Heart right ventricle (tissue), 16 donors: ENCODE measurements at regions not wholly inside any gene's neighbourhood (a gene's known extent, or its start where the extent isn't known, plus 50 kb on each side); places are given as distances from the start of the nearest gene placed in this dataset.

Experiments
- ATAC-seq, 8 donors: fragments of 200-7000 bp; cut with Tn5 transposase; one replicate each; pipeline ENCODE4 v1.9.1; 2020; ENCODE audit warnings: mild to moderate bottlenecking in 8 of 8, moderate library complexity in 8 of 8, moderate number of reproducible peaks in 1 of 8
- DNase-seq, 2 donors: peaks; one replicate each; pipeline ENCODE4 v3.0.0-alpha.2; 2020
- H3K27ac ChIP-seq, 10 donors: fragments of 200-600 bp; sonication (generic) in 2 of 10; one replicate each; pipeline versions ENCODE4 v1.5.0 to v1.8.0; 2020 to 2022; ENCODE audit warnings: mild to moderate bottlenecking in 3 of 10
- H3K27me3 ChIP-seq, 7 donors: fragments of 200-600 bp; one replicate each; pipeline ENCODE4 v1.8.0; 2021 to 2022; ENCODE audit warnings: mild to moderate bottlenecking in 2 of 7
- H3K36me3 ChIP-seq, 9 donors: fragments of 200-600 bp; sonication (generic) in 1 of 9; one replicate each; pipeline versions ENCODE4 v1.5.0 to v1.8.0; 2020 to 2022; ENCODE audit warnings: mild to moderate bottlenecking in 2 of 9
- H3K4me1 ChIP-seq, 9 donors: fragments of 200-600 bp; sonication (generic) in 1 of 9; one replicate each; pipeline versions ENCODE4 v1.5.0 to v1.8.0; 2020 to 2022; ENCODE audit warnings: mild to moderate bottlenecking in 4 of 9
- H3K4me3 ChIP-seq, 10 donors: fragments of 200-600 bp; sonication (generic) in 2 of 10; one replicate each; pipeline versions ENCODE4 v1.5.0 to v1.8.0; 2020 to 2022; ENCODE audit warnings: mild to moderate bottlenecking in 7 of 10, moderate library complexity in 2 of 10
- H3K9me3 ChIP-seq, 11 donors: fragments of 200-600 bp in 10 of 11; sonication (generic) in 2 of 11; one replicate each; pipeline versions ENCODE4 v1.5.0 to v1.8.0; 2013 to 2022; ENCODE audit warnings: mild to moderate bottlenecking in 2 of 11, control low read depth in 1 of 11, moderate library complexity in 1 of 11
- WGBS, 2 donors: extraction: QIAGEN DNeasy Blood & Tissue Kit; methylation state at CpG; one replicate each; pipeline ENCODE4 v1.1.7; 2013; ENCODE audit warnings: inconsistent platforms in 1 of 2; 5-methylcytosine and 5-hydroxymethylcytosine counted together
- intact Hi-C, 10 donors: fragments of 100-400 bp; cut with DNase I; formaldehyde crosslinking; loops; one replicate each; pipeline versions ENCODE4 v1.11.1 to v1.14.2; 2022
- TF ChIP-seq, protein P1 (sequence below), 9 donors: fragments of 200-600 bp; sonication (generic) in 2 of 9; IDR thresholded peaks; one replicate each; pipeline versions ENCODE4 v1.5.0 to v1.8.0; 2021 to 2022; ENCODE audit warnings: antibody characterized with exemption in 9 of 9, mild to moderate bottlenecking in 5 of 9, moderate library complexity in 1 of 9
- donor health status: Arrhythmogenic right ventricular cardiomyopathy.
- donor health status: ischemic (EF 13 %, LVEDD 7.1; RV severe dilation, severe dysfunction).
- donor health status: healthy with polysubstance abuse.
- donor health status: DM: no; HTN: yes; CAD: no.
- donor health status: DM: no; HTN: no; CAD: no.
- donor health status: ischemic (EF 25% LVEDD 6.9; RV normal size, moderate dysfunction).
- donor health status: ischemic (EF 25% LVEDD 5.7; RV mildly dilated, moderate dysfunction).
- donor health status: healthy.
- donor health status: DM: yes; HTN: yes; CAD: no.
- donor health status: Ischemic cardiomyopathy.
- donor health status: ischemic (EF 35%, LVEDD 5.7; RV mildly dilated, moderate dysfunction).
- donor health status: nonischemic (EF 11% LVEDD 7.7; RV severe dilation, severe dysfunction).
- donor health status: DM: yes; HTN: yes; CAD: no.
- donor health status: PGD.
- donor health status: ischemic (EF 29% LVEDD 5.4; RV normal size, mild dysfunction).
- donor health status: nonischemic (EF 23%, LVEDD 6.1; RV moderate dilation, normal function).

DNA sequence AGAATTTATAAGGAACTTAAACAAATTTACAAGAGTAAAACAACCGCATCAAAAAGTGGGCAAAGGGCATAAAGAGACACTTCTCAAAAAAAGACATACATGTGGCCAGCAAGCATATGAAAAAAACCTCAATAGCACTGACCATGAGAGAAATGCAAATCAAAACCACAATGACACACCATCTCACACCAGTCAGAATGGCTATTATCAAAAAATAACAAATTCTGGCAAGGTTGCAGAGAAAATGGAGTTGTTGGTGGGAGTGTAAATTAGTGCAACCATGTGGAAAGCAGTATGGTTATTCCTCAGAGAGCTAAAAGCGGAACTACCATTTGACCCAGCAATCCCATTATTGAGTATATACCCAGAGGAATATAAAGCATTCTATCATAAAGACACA, 866.8 kb upstream of the TENM4 start:
- no peak for ATAC-seq
- Histone ChIP-seq H3K27ac (no peak overlapping the region), H3K27me3 (no peaks in the 10 kb centered on the region), H3K4me1 (no peaks in the 10 kb centered on the region), H3K9me3 (peaks cover 0 to 12% (median 0%) of the 10 kb centered on the region in 11 donors), H3K36me3 (no peaks in the 10 kb centered on the region), H3K4me3 (no peak overlapping the region)
- DNase-seq, result no peak
- intact Hi-C loops, result no loop called here
- TF ChIP-seq, protein P1, sequence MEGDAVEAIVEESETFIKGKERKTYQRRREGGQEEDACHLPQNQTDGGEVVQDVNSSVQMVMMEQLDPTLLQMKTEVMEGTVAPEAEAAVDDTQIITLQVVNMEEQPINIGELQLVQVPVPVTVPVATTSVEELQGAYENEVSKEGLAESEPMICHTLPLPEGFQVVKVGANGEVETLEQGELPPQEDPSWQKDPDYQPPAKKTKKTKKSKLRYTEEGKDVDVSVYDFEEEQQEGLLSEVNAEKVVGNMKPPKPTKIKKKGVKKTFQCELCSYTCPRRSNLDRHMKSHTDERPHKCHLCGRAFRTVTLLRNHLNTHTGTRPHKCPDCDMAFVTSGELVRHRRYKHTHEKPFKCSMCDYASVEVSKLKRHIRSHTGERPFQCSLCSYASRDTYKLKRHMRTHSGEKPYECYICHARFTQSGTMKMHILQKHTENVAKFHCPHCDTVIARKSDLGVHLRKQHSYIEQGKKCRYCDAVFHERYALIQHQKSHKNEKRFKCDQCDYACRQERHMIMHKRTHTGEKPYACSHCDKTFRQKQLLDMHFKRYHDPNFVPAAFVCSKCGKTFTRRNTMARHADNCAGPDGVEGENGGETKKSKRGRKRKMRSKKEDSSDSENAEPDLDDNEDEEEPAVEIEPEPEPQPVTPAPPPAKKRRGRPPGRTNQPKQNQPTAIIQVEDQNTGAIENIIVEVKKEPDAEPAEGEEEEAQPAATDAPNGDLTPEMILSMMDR (IDR thresholded peaks at IDR 0.05), result no peak
- 91 to 99% methylated on average over 2 of the region's 2 CpGs for WGBS, 2 donors

DNA sequence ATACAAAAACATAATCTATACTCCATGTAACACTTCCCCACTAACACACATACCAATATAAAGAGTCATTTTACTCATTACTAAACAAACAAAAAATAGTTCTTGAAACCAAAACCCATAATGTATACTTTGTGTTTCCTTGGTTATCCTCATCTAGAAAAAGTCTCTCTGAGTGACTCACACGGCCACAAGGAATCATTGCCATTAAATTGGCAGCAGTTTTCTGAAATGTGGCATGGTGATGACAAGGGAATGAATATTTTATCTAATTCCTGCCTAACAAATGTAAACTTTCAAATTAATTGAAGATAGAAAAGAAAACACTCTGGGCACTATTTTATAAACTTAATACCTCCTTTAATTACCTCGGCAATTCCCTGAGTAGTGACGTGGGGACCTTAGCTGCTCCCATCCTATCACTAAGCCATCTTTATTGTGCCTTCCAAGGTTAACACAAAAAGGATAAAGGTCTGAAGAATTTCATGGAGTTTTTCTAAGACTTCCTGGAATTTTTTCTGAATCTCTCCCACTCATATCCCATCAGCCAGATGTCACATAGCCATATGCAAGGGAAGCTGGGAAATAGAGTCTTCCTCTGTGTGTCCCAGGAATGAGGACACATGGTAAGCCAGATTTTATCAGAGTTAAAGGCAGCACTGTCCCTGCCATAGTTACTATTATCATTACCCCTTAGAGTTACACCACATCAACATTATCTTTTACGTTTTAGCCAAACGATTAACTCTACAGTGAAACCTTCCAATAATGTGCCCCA, 857.2 kb upstream of the TENM4 start:
- DNase-seq, result no peak
- ATAC-seq, result no peak

DNA sequence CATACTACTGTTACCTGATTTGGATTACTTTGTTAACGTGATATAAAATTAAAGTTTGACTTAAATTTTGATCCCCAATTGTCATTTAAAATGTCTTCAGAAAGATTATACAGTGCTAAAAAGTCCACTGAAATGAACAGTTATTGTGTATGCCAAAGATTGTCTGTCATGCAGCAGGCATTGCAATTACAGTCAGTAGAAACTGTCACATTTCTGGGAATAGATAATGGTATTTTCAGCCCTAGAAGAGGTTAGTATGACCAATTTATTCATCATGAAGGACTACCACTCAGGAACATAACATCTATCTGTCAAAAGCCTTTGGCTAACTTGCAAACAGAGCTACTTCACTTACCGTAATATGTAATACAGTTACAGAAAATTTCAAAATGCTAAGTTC, 852.5 kb upstream of the TENM4 start:
- no peaks in the 10 kb centered on the region for H3K36me3 ChIP-seq
- 89 to 91% methylated on average over 2 of the region's 2 CpGs for WGBS, 2 donors

More for the DNA sequence above, 857.2 kb upstream of the TENM4 start:
- Histone ChIP-seq H3K9me3 (peaks cover 0 to 4% (median 0%) of the 10 kb centered on the region in 11 donors), H3K4me1 (no peaks in the 10 kb centered on the region), H3K4me3 (no peak overlapping the region), H3K27me3 (no peaks in the 10 kb centered on the region), H3K36me3 (no peaks in the 10 kb centered on the region), H3K27ac (no peak overlapping the region)
- WGBS, 2 donors, result 47 to 53% methylated on average over 5 of the region's 5 CpGs
- intact Hi-C loops, result no loop called here
- TF ChIP-seq, protein P1 (IDR thresholded peaks at IDR 0.05), result no peak

DNA sequence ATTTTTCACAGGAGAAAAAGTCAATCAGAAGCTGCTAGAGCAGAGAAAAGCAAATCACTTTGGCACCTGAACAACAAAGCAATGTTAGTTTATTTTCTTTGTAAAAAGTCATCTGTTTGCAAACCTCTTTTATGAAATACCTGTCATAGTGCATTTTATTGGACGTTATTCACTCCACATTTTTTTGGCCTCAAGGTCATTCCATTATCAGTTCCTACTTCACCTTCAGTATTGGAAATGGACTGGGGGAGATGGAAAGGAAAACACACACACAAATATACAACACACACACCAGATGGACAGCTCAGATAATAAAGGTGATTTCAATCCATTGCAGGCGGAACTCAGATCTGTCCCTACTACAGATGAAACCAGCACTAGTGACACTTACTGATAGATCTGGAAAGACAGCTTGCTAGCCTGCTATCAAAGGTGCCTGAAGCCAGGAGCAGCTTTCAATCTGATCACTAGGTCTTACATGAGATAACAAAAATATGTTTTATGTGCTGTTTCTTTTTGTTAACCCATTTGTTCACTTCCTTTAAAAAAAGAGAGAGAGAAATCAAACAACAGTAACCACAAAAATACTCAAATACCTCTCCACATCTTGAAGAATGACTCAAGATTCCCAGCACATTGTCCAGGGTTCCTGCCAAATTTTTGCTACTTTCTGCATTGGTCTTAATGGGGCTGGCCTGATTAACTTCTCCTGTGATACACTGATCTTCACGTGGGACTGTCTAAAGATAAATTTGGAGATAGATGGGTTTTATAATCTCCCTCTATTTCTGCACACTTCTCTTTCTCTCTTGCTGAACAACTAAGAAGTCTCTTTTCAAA, 844.3 kb upstream of the TENM4 start:
- H3K27ac ChIP-seq, result no peak overlapping the region
- no peaks in the 10 kb centered on the region for H3K9me3 ChIP-seq
- H3K4me1 ChIP-seq, result no peaks in the 10 kb centered on the region
- TF ChIP-seq, protein P1 (IDR thresholded peaks at IDR 0.05), result no peak
- ATAC-seq (no peak), DNase-seq (no peak)
- WGBS, 2 donors, result 60 to 65% methylated on average over 3 of the region's 3 CpGs
- no peaks in the 10 kb centered on the region for H3K27me3 ChIP-seq
- no peak overlapping the region for H3K4me3 ChIP-seq
- no peaks in the 10 kb centered on the region for H3K36me3 ChIP-seq
- intact Hi-C loops, result no loop called here

More for the DNA sequence above, 852.5 kb upstream of the TENM4 start:
- no peaks in the 10 kb centered on the region for H3K4me1 ChIP-seq
- DNase-seq, result no peak
- H3K9me3 ChIP-seq, result no peaks in the 10 kb centered on the region
- H3K27me3 ChIP-seq, result no peaks in the 10 kb centered on the region
- H3K4me3 ChIP-seq, result no peak overlapping the region
- intact Hi-C loops, result no loop called here
- ATAC-seq, result no peak
- no peak overlapping the region for H3K27ac ChIP-seq
- TF ChIP-seq, protein P1 (IDR thresholded peaks at IDR 0.05), result no peak
